Keratinocyte (primary cell): ENCODE measurements at regions not wholly inside any gene's neighbourhood (a gene's known extent, or its start where the extent isn't known, plus 50 kb on each side); places are given as distances from the start of the nearest gene placed in this dataset.

Source experiments
- DNase-seq: peaks from one replicate; pipeline ENCODE4 v3.0.0-alpha.2; 2011; ENCODE audit warnings: low read depth, missing footprints, low spot score
- FAIRE-seq: peaks from 2 replicates; lab custom pipeline; 2011; peaks lifted over from hg19 to GRCh38; lab: Jason Lieb, UNC
- H2AFZ ChIP-seq: 2 replicates; pipeline ENCODE4 v1.6.0; 2012; ENCODE audit warnings: low read length, control low read depth, inconsistent platforms; ENCODE audit not compliant: control insufficient read depth
- H3K27ac ChIP-seq: 2 replicates; pipeline ENCODE4 v1.5.1; 2011; ENCODE audit warnings: low read length; ENCODE audit not compliant: control insufficient read depth, insufficient read depth
- H3K27me3 ChIP-seq: 3 replicates; pipeline ENCODE4 v1.6.0; 2011; ENCODE audit warnings: low read length; ENCODE audit not compliant: control insufficient read depth, insufficient read depth; ENCODE audit errors: extremely low read depth
- H3K36me3 ChIP-seq, 2 experiments: 2 replicates in 1 of 2; 3 replicates in 1 of 2; pipeline ENCODE4 v1.5.1; 2011; ENCODE audit warnings: low read length in 2 of 2, mild to moderate bottlenecking in 1 of 2; ENCODE audit not compliant: control insufficient read depth in 2 of 2, insufficient read depth in 2 of 2; ENCODE audit errors: extremely low read depth in 1 of 2
- H3K4me1 ChIP-seq: 3 replicates; pipeline ENCODE4 v1.5.1; 2011; ENCODE audit warnings: low read length; ENCODE audit not compliant: control insufficient read depth, insufficient read depth; ENCODE audit errors: extremely low read depth
- H3K4me2 ChIP-seq: 3 replicates; pipeline ENCODE4 v1.6.0; 2011; ENCODE audit warnings: low read depth, low read length; ENCODE audit not compliant: control insufficient read depth, insufficient read depth; ENCODE audit errors: extremely low read depth
- H3K4me3 ChIP-seq, 3 experiments: fragments of 200-600 bp in 1 of 3; sonication (generic) in 1 of 3; 2 replicates in 2 of 3; 3 replicates in 1 of 3; pipeline ENCODE4 v1.5.1; 2011 to 2016; ENCODE audit warnings: low read length in 3 of 3, mild to moderate bottlenecking in 3 of 3, control low read depth in 2 of 3, inconsistent platforms in 1 of 3, low read depth in 1 of 3, mixed read lengths in 1 of 3, mixed run types in 1 of 3, moderate library complexity in 1 of 3; ENCODE audit not compliant: control insufficient read depth in 2 of 3, insufficient read depth in 2 of 3; ENCODE audit errors: extremely low read depth in 1 of 3
- H3K79me2 ChIP-seq: 2 replicates; pipeline ENCODE4 v1.6.0; 2012; ENCODE audit warnings: low read length; ENCODE audit not compliant: control insufficient read depth, insufficient read depth
- H3K9ac ChIP-seq: 3 replicates; pipeline ENCODE4 v1.6.0; 2011; ENCODE audit warnings: low read length; ENCODE audit not compliant: control insufficient read depth, insufficient read depth; ENCODE audit errors: extremely low read depth
- H3K9me1 ChIP-seq: 3 replicates; pipeline ENCODE4 v1.6.0; 2011; ENCODE audit warnings: low read length; ENCODE audit not compliant: control insufficient read depth, insufficient read depth; ENCODE audit errors: extremely low read depth
- H3K9me3 ChIP-seq: 2 replicates; pipeline ENCODE4 v1.5.1; 2012; ENCODE audit warnings: low read depth, low read length; ENCODE audit not compliant: control insufficient read depth
- H4K20me1 ChIP-seq: 3 replicates; pipeline ENCODE4 v1.6.0; 2011; ENCODE audit warnings: low read length; ENCODE audit not compliant: control insufficient read depth, insufficient read depth; ENCODE audit errors: extremely low read depth
- CTCF ChIP-seq, 3 experiments: IDR thresholded peaks in 1 of 3; conservative IDR thresholded peaks in 1 of 3; optimal IDR thresholded peaks in 1 of 3; 2 replicates in 2 of 3; 3 replicates in 1 of 3; pipeline versions ENCODE3 to v1.5.1; 2011; ENCODE audit warnings: low read length in 3 of 3, mild to moderate bottlenecking in 3 of 3, moderate library complexity in 2 of 3, control low read depth in 1 of 3, inconsistent platforms in 1 of 3; ENCODE audit not compliant: insufficient read depth in 2 of 3; ENCODE audit errors: extremely low read depth in 1 of 3
- EZH2 ChIP-seq: IDR thresholded peaks from one replicate; pipeline ENCODE4 v1.6.1; 2012; ENCODE audit warnings: inconsistent platforms, mild to moderate bottlenecking, low read length, moderate library complexity
- dilution Hi-C: fragments of 300-500 bp; cut with MboI; formaldehyde crosslinking; loops from one replicate; pipeline ENCODE4 v1.7.0; 2020; ENCODE audit warnings: low sequenced_read_pairs; ENCODE audit not compliant: extremely low pct_ligation_motif_present

- Histone ChIP-seq H3K9me1 (no peaks in the 10 kb centered on the region), H3K4me3 (no peak overlapping the region), H3K27ac (no peak overlapping the region), H3K4me2 (no peak overlapping the region), H3K27me3 (no peaks in the 10 kb centered on the region), H3K4me1 (peaks cover 7% of the 10 kb centered on the region), H2AFZ (no peak overlapping the region), H3K9me3 (no peaks in the 10 kb centered on the region), H3K36me3 (no peaks in the 10 kb centered on the region), H4K20me1 (no peaks in the 10 kb centered on the region), H3K79me2 (no peaks in the 10 kb centered on the region), H3K9ac (no peak overlapping the region)
- no peak for DNase-seq
- FAIRE-seq = no peak
- dilution Hi-C loops = no loop called here
- TF ChIP-seq EZH2 = no peak
- no peak for TF ChIP-seq CTCF (optimal IDR thresholded peaks at IDR 0.05 in 1 of 3, IDR thresholded peaks at IDR 0.05 in 1 of 3, conservative IDR thresholded peaks at IDR 0.05 in 1 of 3; ENCODE audit: extremely low read depth in 1 of 3, insufficient read depth in 2 of 3, low read length in 3 of 3)
Measured at GRCh38 chr11:28625532-28625931, 517.3 kb downstream of the METTL15 start.

GRCh38 chr11:28621753-28622152, 513.6 kb downstream of the METTL15 start:
- TF ChIP-seq CTCF (optimal IDR thresholded peaks at IDR 0.05 in 1 of 3, IDR thresholded peaks at IDR 0.05 in 1 of 3, conservative IDR thresholded peaks at IDR 0.05 in 1 of 3; ENCODE audit: extremely low read depth in 1 of 3, insufficient read depth in 2 of 3, low read length in 3 of 3) = no peak
- TF ChIP-seq EZH2 = no peak
- Histone ChIP-seq H3K36me3 (no peaks in the 10 kb centered on the region), H3K79me2 (no peaks in the 10 kb centered on the region), H3K4me2 (no peak overlapping the region), H3K27me3 (no peaks in the 10 kb centered on the region), H3K9ac (no peak overlapping the region), H4K20me1 (no peaks in the 10 kb centered on the region), H3K9me1 (no peaks in the 10 kb centered on the region), H2AFZ (no peak overlapping the region), H3K9me3 (no peaks in the 10 kb centered on the region), H3K4me1 (peaks cover 31% of the 10 kb centered on the region), H3K4me3 (no peak overlapping the region), H3K27ac (no peak overlapping the region)
- DNase-seq = no peak
- dilution Hi-C loops = no loop called here
- FAIRE-seq = no peak
